GM12872 (cell line): ENCODE measurements at regions not wholly inside any gene's neighbourhood (a gene's known extent, or its start where the extent isn't known, plus 50 kb on each side); places are given as distances from the start of the nearest gene placed in this dataset.

Experiments used
- CTCF ChIP-seq: IDR thresholded peaks from 3 replicates; pipeline ENCODE4 v1.5.1; 2011; ENCODE audit warnings: low read depth, mild to moderate bottlenecking, low read length, moderate library complexity; ENCODE audit not compliant: insufficient read depth

GRCh38 chr12:97363693-97364092 lies 98.9 kb upstream of the RMST start:
- TF ChIP-seq CTCF: no peak

GRCh38 chr12:97368462-97369163 lies 94.0 kb upstream of the RMST start:
- no peak for TF ChIP-seq CTCF

- TF ChIP-seq CTCF: no peak
Observed at GRCh38 chr12:97375310-97375709, 87.3 kb upstream of the RMST start.

- TF ChIP-seq CTCF: no peak
Observed at GRCh38 chr12:97380440-97380839, 82.2 kb upstream of the RMST start.

- no peak for TF ChIP-seq CTCF
Observed at GRCh38 chr12:97385121-97385520, 77.5 kb upstream of the RMST start.

GRCh38 chr12:97386133-97386581 lies 76.4 kb upstream of the RMST start:
- TF ChIP-seq CTCF: no peak

- TF ChIP-seq CTCF: no peak
Observed at GRCh38 chr12:97387844-97388243, 74.8 kb upstream of the RMST start.
